ENCODE measurements at regions not wholly inside any gene's neighbourhood (a gene's known extent, or its start where the extent isn't known, plus 50 kb on each side); places are given as distances from the start of the nearest gene placed in this dataset.

- FAIRE-seq (peak; percentile 95), DNase-seq (ENCODE audit: low read depth) (peak; percentile 90)
- peaks cover 24% of the 10 kb centered on the region for H3K4me1 Mint-ChIP-seq (ENCODE audit: low read depth, unreplicated experiment)
- H3K36me3 Mint-ChIP-seq (ENCODE audit: low read depth, unreplicated experiment) = peaks cover 2% of the 10 kb centered on the region
- no peaks in the 10 kb centered on the region for H3K36me3 ChIP-seq (ENCODE audit: insufficient read depth, low read length)
- TF ChIP-seq EZH2 (IDR thresholded peaks at IDR 0.05; ENCODE audit: insufficient read depth, low read length) = no peak
- TF ChIP-seq CTCF (IDR thresholded peaks at IDR 0.05; ENCODE audit: insufficient read depth, low read depth, low read length) = no peak
- peaks cover 3% of the 10 kb centered on the region for H3K9me3 Mint-ChIP-seq (ENCODE audit: unreplicated experiment)
- H3K27ac Mint-ChIP-seq (ENCODE audit: unreplicated experiment) = no peak overlapping the region
- H3K9ac ChIP-seq (ENCODE audit: low read length) = no peak overlapping the region
- no peaks in the 10 kb centered on the region for H3K27me3 Mint-ChIP-seq (ENCODE audit: low read depth, unreplicated experiment)
- H3K4me3 Mint-ChIP-seq (ENCODE audit: unreplicated experiment) = no peak overlapping the region
- no peaks in the 10 kb centered on the region for H4K20me1 ChIP-seq (ENCODE audit: insufficient read depth, low read length)
- H3K27me3 ChIP-seq (ENCODE audit: insufficient read depth, low read length) = no peaks in the 10 kb centered on the region
- H3K79me2 ChIP-seq (ENCODE audit: insufficient read depth, low read length) = no peaks in the 10 kb centered on the region
- no peak overlapping the region for H2AFZ ChIP-seq (ENCODE audit: low read depth, low read length)
- H3K4me3 ChIP-seq (ENCODE audit: insufficient read depth, low read depth, low read length) = no peak overlapping the region
- no peaks in the 10 kb centered on the region for H3K9me3 ChIP-seq (ENCODE audit: insufficient read depth, low read depth, low read length)
- no peak overlapping the region for H3K27ac ChIP-seq (ENCODE audit: low read depth, low read length)
- no peak overlapping the region for H3K4me2 ChIP-seq (ENCODE audit: low read length)
- H3K4me1 ChIP-seq (ENCODE audit: insufficient read depth, low read length) = peaks cover 5% of the 10 kb centered on the region
Measured at GRCh38 chr6:133778414-133779130, 110.3 kb upstream of the TCF21 start.

GRCh38 chr6:133779916-133780695, 108.8 kb upstream of the TCF21 start:
- Mint-ChIP-seq H3K36me3 (ENCODE audit: low read depth, unreplicated experiment) (no peaks in the 10 kb centered on the region), H3K27ac (ENCODE audit: unreplicated experiment) (peak overlapping the region; percentile 87), H3K4me1 (ENCODE audit: low read depth, unreplicated experiment) (peaks cover 14% of the 10 kb centered on the region), H3K9me3 (ENCODE audit: unreplicated experiment) (peaks cover 3% of the 10 kb centered on the region), H3K27me3 (ENCODE audit: low read depth, unreplicated experiment) (no peaks in the 10 kb centered on the region), H3K4me3 (ENCODE audit: unreplicated experiment) (no peak overlapping the region)
- no peak overlapping the region for H3K27ac ChIP-seq (ENCODE audit: low read depth, low read length)
- H3K27me3 ChIP-seq (ENCODE audit: insufficient read depth, low read length) = no peaks in the 10 kb centered on the region
- H3K79me2 ChIP-seq (ENCODE audit: insufficient read depth, low read length) = no peaks in the 10 kb centered on the region
- H2AFZ ChIP-seq (ENCODE audit: low read depth, low read length) = no peak overlapping the region
- no peak for TF ChIP-seq CTCF (IDR thresholded peaks at IDR 0.05; ENCODE audit: insufficient read depth, low read depth, low read length)
- H4K20me1 ChIP-seq (ENCODE audit: insufficient read depth, low read length) = no peaks in the 10 kb centered on the region
- H3K4me2 ChIP-seq (ENCODE audit: low read length) = no peak overlapping the region
- H3K9ac ChIP-seq (ENCODE audit: low read length) = no peak overlapping the region
- H3K4me3 ChIP-seq (ENCODE audit: insufficient read depth, low read depth, low read length) = no peak overlapping the region
- DNase-seq (ENCODE audit: low read depth) (no peak), FAIRE-seq (peak; percentile 29)
- no peaks in the 10 kb centered on the region for H3K9me3 ChIP-seq (ENCODE audit: insufficient read depth, low read depth, low read length)
- no peaks in the 10 kb centered on the region for H3K36me3 ChIP-seq (ENCODE audit: insufficient read depth, low read length)
- H3K4me1 ChIP-seq (ENCODE audit: insufficient read depth, low read length) = no peaks in the 10 kb centered on the region

GRCh38 chr6:133786016-133786415, 102.9 kb upstream of the TCF21 start:
- FAIRE-seq = no peak
- Mint-ChIP-seq H3K4me1 (ENCODE audit: low read depth, unreplicated experiment) (peaks cover 2% of the 10 kb centered on the region), H3K27ac (ENCODE audit: unreplicated experiment) (no peak overlapping the region)

More at GRCh38 chr6:133786016-133786415, 102.9 kb upstream of the TCF21 start:
- Mint-ChIP-seq H3K36me3 (ENCODE audit: low read depth, unreplicated experiment) (no peaks in the 10 kb centered on the region), H3K9me3 (ENCODE audit: unreplicated experiment) (peaks cover 2% of the 10 kb centered on the region), H3K27me3 (ENCODE audit: low read depth, unreplicated experiment) (no peaks in the 10 kb centered on the region), H3K4me3 (ENCODE audit: unreplicated experiment) (no peak overlapping the region)
- H3K9ac ChIP-seq (ENCODE audit: low read length) = no peak overlapping the region
- H2AFZ ChIP-seq (ENCODE audit: low read depth, low read length) = no peak overlapping the region
- H3K27me3 ChIP-seq (ENCODE audit: insufficient read depth, low read length) = no peaks in the 10 kb centered on the region
- H3K36me3 ChIP-seq (ENCODE audit: insufficient read depth, low read length) = no peaks in the 10 kb centered on the region
- H3K4me3 ChIP-seq (ENCODE audit: insufficient read depth, low read depth, low read length) = no peak overlapping the region
- no peaks in the 10 kb centered on the region for H3K4me1 ChIP-seq (ENCODE audit: insufficient read depth, low read length)
- DNase-seq (ENCODE audit: low read depth) = no peak
- H4K20me1 ChIP-seq (ENCODE audit: insufficient read depth, low read length) = no peaks in the 10 kb centered on the region
- no peaks in the 10 kb centered on the region for H3K9me3 ChIP-seq (ENCODE audit: insufficient read depth, low read depth, low read length)
- TF ChIP-seq CTCF (IDR thresholded peaks at IDR 0.05; ENCODE audit: insufficient read depth, low read depth, low read length) = no peak
- no peak for TF ChIP-seq EZH2 (IDR thresholded peaks at IDR 0.05; ENCODE audit: insufficient read depth, low read length)
- no peak overlapping the region for H3K4me2 ChIP-seq (ENCODE audit: low read length)
- no peaks in the 10 kb centered on the region for H3K79me2 ChIP-seq (ENCODE audit: insufficient read depth, low read length)
- no peak overlapping the region for H3K27ac ChIP-seq (ENCODE audit: low read depth, low read length)
